CD4-positive, alpha-beta T cell treated with Interleukin-6 at 100 ng/mL for 8 hours (primary cell): ENCODE measurements at regions not wholly inside any gene's neighbourhood (a gene's known extent, or its start where the extent isn't known, plus 50 kb on each side); places are given as distances from the start of the nearest gene placed in this dataset.

ENCODE experiments used
- DNase-seq: peaks from one replicate; pipeline ENCODE4 v3.0.0-alpha.2; 2020; ENCODE audit warnings: mixed read lengths, low spot score

GRCh38 chr17:62882284-62882683 is 74.2 kb upstream of the MARCHF10 start:
- no peak for DNase-seq

GRCh38 chr17:62880120-62880519 is 72.0 kb upstream of the MARCHF10 start:
- DNase-seq = no peak

GRCh38 chr17:62876673-62877405 is 68.7 kb upstream of the MARCHF10 start:
- DNase-seq = no peak

- DNase-seq = no peak
These were observed 67.9 kb upstream of the MARCHF10 start for GRCh38 chr17:62876063-62876462.

GRCh38 chr17:62875296-62875695 is 67.2 kb upstream of the MARCHF10 start:
- DNase-seq = no peak

- DNase-seq = no peak
These were observed 63.2 kb upstream of the MARCHF10 start for GRCh38 chr17:62871291-62871690.

GRCh38 chr17:62870552-62870971 is 62.4 kb upstream of the MARCHF10 start:
- DNase-seq = no peak

- DNase-seq = no peak
These were observed 62.0 kb upstream of the MARCHF10 start for GRCh38 chr17:62870030-62870541.

GRCh38 chr17:62868723-62869122 is 60.6 kb upstream of the MARCHF10 start:
- no peak for DNase-seq

- no peak for DNase-seq
These were observed 59.9 kb upstream of the MARCHF10 start for GRCh38 chr17:62868008-62868407.

GRCh38 chr17:62867303-62867702 is 59.2 kb upstream of the MARCHF10 start:
- DNase-seq = no peak

GRCh38 chr17:62866471-62866870 is 58.4 kb upstream of the MARCHF10 start:
- DNase-seq = no peak

GRCh38 chr17:62865586-62865985 is 57.5 kb upstream of the MARCHF10 start:
- DNase-seq = no peak

- no peak for DNase-seq
These were observed 54.1 kb upstream of the MARCHF10 start for GRCh38 chr17:62862251-62862650.

- no peak for DNase-seq
These were observed 53.1 kb upstream of the MARCHF10 start for GRCh38 chr17:62860962-62861873.

GRCh38 chr17:62859146-62859545 is 51.0 kb upstream of the MARCHF10 start:
- no peak for DNase-seq
